Progenitor cell of endocrine pancreas (in vitro differentiated cells): ENCODE measurements at regions not wholly inside any gene's neighbourhood (a gene's known extent, or its start where the extent isn't known, plus 50 kb on each side); places are given as distances from the start of the nearest gene placed in this dataset.

ENCODE experiments used
- DNase-seq: peaks from one replicate; pipeline ENCODE4 v3.0.0; 2021; ENCODE audit warnings: low spot score; ENCODE audit not compliant: unreplicated experiment
- H3K27ac Mint-ChIP-seq: 2 replicates; pipeline ENCODE4 v1.8.0; 2021; ENCODE audit warnings: mild to moderate bottlenecking, moderate library complexity, mixed read lengths
- H3K27me3 Mint-ChIP-seq: 2 replicates; pipeline ENCODE4 v1.8.0; 2021; ENCODE audit warnings: mixed read lengths
- H3K36me3 Mint-ChIP-seq: 2 replicates; pipeline ENCODE4 v1.8.0; 2022; ENCODE audit warnings: mixed read lengths; ENCODE audit not compliant: insufficient read depth
- H3K4me1 Mint-ChIP-seq: 2 replicates; pipeline ENCODE4 v1.8.0; 2021; ENCODE audit warnings: low read depth, mixed read lengths
- H3K4me3 Mint-ChIP-seq: 2 replicates; pipeline ENCODE4 v1.8.0; 2021; ENCODE audit warnings: low read depth, mild to moderate bottlenecking, moderate library complexity, mixed read lengths
- H3K9me3 Mint-ChIP-seq: 2 replicates; pipeline ENCODE4 v1.8.0; 2021; ENCODE audit warnings: low read depth, mixed read lengths
- CTCF ChIP-seq: fragments of 200-600 bp; sonication (generic); IDR thresholded peaks from one replicate; pipeline ENCODE4 v1.5.0; 2021; ENCODE audit warnings: antibody characterized with exemption, mild to moderate bottlenecking; ENCODE audit not compliant: unreplicated experiment

DNA sequence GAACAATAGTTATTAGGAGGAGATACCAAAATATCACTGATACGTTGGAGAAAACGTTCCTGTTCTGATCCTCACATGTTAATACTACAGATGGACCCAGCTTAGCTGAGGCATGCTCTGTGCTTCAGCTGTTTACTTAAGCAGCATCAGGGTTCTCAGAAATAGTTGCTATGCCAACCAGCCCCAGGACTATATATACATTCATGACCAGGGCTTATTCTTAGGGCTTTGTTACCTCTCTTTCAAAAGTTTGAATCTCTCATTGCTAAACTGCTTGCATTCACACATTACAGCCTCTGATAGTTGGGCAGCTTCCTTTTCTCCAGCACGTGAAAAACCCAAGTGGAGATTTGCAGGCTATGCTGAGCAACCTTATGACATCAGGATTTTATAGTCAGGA lies 800.4 kb downstream of the DIAPH3 start:
- TF ChIP-seq CTCF: no peak
- no peaks in the 10 kb centered on the region for H3K36me3 Mint-ChIP-seq
- no peaks in the 10 kb centered on the region for H3K27me3 Mint-ChIP-seq
- DNase-seq: no peak
- H3K27ac Mint-ChIP-seq: no peak overlapping the region
- H3K4me3 Mint-ChIP-seq: no peak overlapping the region
- peaks cover 16% of the 10 kb centered on the region for H3K4me1 Mint-ChIP-seq
- no peaks in the 10 kb centered on the region for H3K9me3 Mint-ChIP-seq

DNA sequence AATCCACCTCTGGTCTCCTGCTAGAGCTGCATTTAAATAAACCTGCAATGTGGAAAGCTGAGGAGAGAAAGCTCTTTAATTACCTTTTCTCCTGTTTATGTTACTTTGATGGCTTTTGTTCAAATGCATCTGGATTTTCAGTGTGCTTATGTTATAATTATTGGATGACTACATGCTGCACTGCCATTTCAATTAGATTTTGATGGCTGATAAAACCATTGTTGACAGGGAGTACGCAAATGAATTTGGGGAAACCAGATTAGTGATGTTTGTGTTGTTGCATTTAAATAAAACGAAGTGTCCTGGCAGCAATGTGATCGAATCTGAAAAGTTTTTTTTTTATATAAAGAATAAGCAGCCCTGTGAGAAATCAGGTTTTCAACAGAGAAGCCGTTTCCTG lies 799.8 kb downstream of the DIAPH3 start:
- Mint-ChIP-seq H3K4me1 (peaks cover 21% of the 10 kb centered on the region), H3K27me3 (no peaks in the 10 kb centered on the region), H3K36me3 (no peaks in the 10 kb centered on the region)

GRCh38 chr13:59364641-59365085 lies 799.1 kb downstream of the DIAPH3 start:
- H3K4me3 Mint-ChIP-seq: no peak overlapping the region
- peak; percentile 34 for TF ChIP-seq CTCF
- no peaks in the 10 kb centered on the region for H3K27me3 Mint-ChIP-seq
- H3K4me1 Mint-ChIP-seq: peaks cover 22% of the 10 kb centered on the region
- DNase-seq: no peak
- H3K36me3 Mint-ChIP-seq: no peaks in the 10 kb centered on the region
- no peaks in the 10 kb centered on the region for H3K9me3 Mint-ChIP-seq
- H3K27ac Mint-ChIP-seq: peak overlapping the region; percentile 76

More for the DNA sequence above, 799.8 kb downstream of the DIAPH3 start:
- DNase-seq: no peak
- Mint-ChIP-seq H3K9me3 (no peaks in the 10 kb centered on the region), H3K4me3 (no peak overlapping the region), H3K27ac (no peak overlapping the region)
- TF ChIP-seq CTCF: no peak

- Mint-ChIP-seq H3K27ac (no peak overlapping the region), H3K4me3 (no peak overlapping the region), H3K36me3 (no peaks in the 10 kb centered on the region), H3K27me3 (no peaks in the 10 kb centered on the region), H3K9me3 (no peaks in the 10 kb centered on the region), H3K4me1 (peaks cover 24% of the 10 kb centered on the region)
- TF ChIP-seq CTCF: no peak
- no peak for DNase-seq
Observed at GRCh38 chr13:59367467-59367866, 796.3 kb downstream of the DIAPH3 start.

- no peaks in the 10 kb centered on the region for H3K27me3 Mint-ChIP-seq
Observed at GRCh38 chr13:59367904-59368303, 795.8 kb downstream of the DIAPH3 start.

More at GRCh38 chr13:59367904-59368303, 795.8 kb downstream of the DIAPH3 start:
- no peaks in the 10 kb centered on the region for H3K9me3 Mint-ChIP-seq
- H3K36me3 Mint-ChIP-seq: no peaks in the 10 kb centered on the region
- H3K4me3 Mint-ChIP-seq: no peak overlapping the region
- no peak for TF ChIP-seq CTCF
- no peak overlapping the region for H3K27ac Mint-ChIP-seq
- no peak for DNase-seq
- peaks cover 24% of the 10 kb centered on the region for H3K4me1 Mint-ChIP-seq
